22Rv1 (cell line): ENCODE measurements at regions not wholly inside any gene's neighbourhood (a gene's known extent, or its start where the extent isn't known, plus 50 kb on each side); places are given as distances from the start of the nearest gene placed in this dataset.

ENCODE experiments used
- CTCF ChIP-seq: fragments of 450-650 bp; IDR thresholded peaks from 2 replicates; pipeline ENCODE4 v1.5.1; 2017; ENCODE audit warnings: mild to moderate bottlenecking
- ZFX ChIP-seq: fragments of 450-650 bp; IDR thresholded peaks from 2 replicates; pipeline ENCODE4 v1.6.1; 2017; ENCODE audit warnings: antibody characterized with exemption, borderline replicate concordance

GRCh38 chr14:44438936-44439335, 68.1 kb downstream of the FSCB start:
- TF ChIP-seq CTCF: no peak
- no peak for TF ChIP-seq ZFX
